Neural cell (in vitro differentiated cells): ENCODE measurements at regions not wholly inside any gene's neighbourhood (a gene's known extent, or its start where the extent isn't known, plus 50 kb on each side); places are given as distances from the start of the nearest gene placed in this dataset.

Experiments
- H2AFZ ChIP-seq: fragments of 200-600, 300-800 bp; sonication (generic), shearing (Covaris generic); 2 replicates; pipeline ENCODE4 v1.6.0; 2014; ENCODE audit warnings: low read depth, mild to moderate bottlenecking, antibody characterized with exemption, low read length, moderate library complexity
- H3F3A ChIP-seq: fragments of 200-600 bp; shearing (Covaris generic); 2 replicates; pipeline ENCODE4 v1.6.1; 2016; ENCODE audit warnings: mild to moderate bottlenecking, moderate library complexity, mixed read lengths, antibody characterized with exemption, low read length; ENCODE audit not compliant: insufficient read depth, poor library complexity, severe bottlenecking
- H3K27ac ChIP-seq: fragments of 200-600, 300-800 bp; sonication (generic), shearing (Covaris generic); 2 replicates; pipeline ENCODE4 v1.5.1; 2014; ENCODE audit warnings: mild to moderate bottlenecking, low read length, moderate library complexity
- H3K27me3 ChIP-seq: fragments of 300-800, 200-600 bp; sonication (generic), shearing (Covaris generic); 2 replicates; pipeline ENCODE4 v1.6.0; 2014; ENCODE audit warnings: mild to moderate bottlenecking, low read depth, low read length, moderate library complexity; ENCODE audit not compliant: insufficient read depth
- H3K36me3 ChIP-seq: fragments of 300-800, 200-600 bp; sonication (generic), shearing (Covaris generic); 2 replicates; pipeline ENCODE4 v1.5.1; 2014; ENCODE audit warnings: mild to moderate bottlenecking, antibody characterized with exemption, low read length, moderate library complexity; ENCODE audit not compliant: insufficient read depth
- H3K4me2 ChIP-seq: fragments of 300-800, 200-600 bp; sonication (generic), shearing (Covaris generic); 2 replicates; pipeline ENCODE4 v1.6.0; 2014; ENCODE audit warnings: mild to moderate bottlenecking, low read length
- H3K4me3 ChIP-seq: fragments of 300-800, 200-600 bp; sonication (generic), shearing (Covaris generic); 2 replicates; pipeline ENCODE4 v1.5.1; 2014; ENCODE audit warnings: mild to moderate bottlenecking, low read length, moderate library complexity
- H3K79me2 ChIP-seq: fragments of 200-600 bp; shearing (Covaris generic); replicated peaks from 2 replicates; pipeline ENCODE4 v1.6.0; 2014; ENCODE audit warnings: mild to moderate bottlenecking, low read length, moderate library complexity; ENCODE audit not compliant: insufficient read depth
- H3K9ac ChIP-seq: fragments of 300-800, 200-600 bp; sonication (generic), shearing (Covaris generic); 2 replicates; pipeline ENCODE4 v1.6.1; 2016; ENCODE audit warnings: mild to moderate bottlenecking, low read length, mixed read lengths
- H3K9me2 ChIP-seq: fragments of 200-600 bp; shearing (Covaris generic); 2 replicates; pipeline ENCODE4 v1.6.1; 2016; ENCODE audit warnings: mild to moderate bottlenecking, low read length, mixed read lengths; ENCODE audit not compliant: insufficient read depth
- H3K9me3 ChIP-seq: fragments of 200-600, 300-800 bp; sonication (generic), shearing (Covaris generic); 2 replicates; pipeline ENCODE4 v1.6.1; 2016; ENCODE audit warnings: mild to moderate bottlenecking, mixed run types, low read length, moderate library complexity, mixed read lengths
- H4K20me1 ChIP-seq: fragments of 200-600 bp; shearing (Covaris generic); 2 replicates; pipeline ENCODE4 v1.6.1; 2016; ENCODE audit warnings: mild to moderate bottlenecking, mixed run types; ENCODE audit not compliant: insufficient read depth
- CTCF ChIP-seq: fragments of 450-650 bp; IDR thresholded peaks from 2 replicates; pipeline ENCODE4 v1.5.1; 2014; ENCODE audit warnings: antibody characterized with exemption, mild to moderate bottlenecking, moderate library complexity; ENCODE audit not compliant: poor library complexity, severe bottlenecking
- EP300 ChIP-seq: fragments of 450-650 bp; conservative IDR thresholded peaks from 2 replicates; pipeline ENCODE4 v1.6.1; 2014; ENCODE audit warnings: antibody characterized with exemption, mild to moderate bottlenecking, moderate library complexity; ENCODE audit not compliant: poor library complexity, severe bottlenecking
- EZH2 ChIP-seq: fragments of 200-600, 300-800 bp; shearing (Covaris generic), sonication (generic); IDR thresholded peaks from 2 replicates; pipeline ENCODE4 v1.6.1; 2014; ENCODE audit warnings: antibody characterized with exemption, low read length, borderline replicate concordance, mild to moderate bottlenecking; ENCODE audit not compliant: insufficient read depth, poor library complexity, severe bottlenecking
- MXI1 ChIP-seq: fragments of 450-650 bp; conservative IDR thresholded peaks from 2 replicates; pipeline ENCODE4 v1.6.1; 2014; ENCODE audit warnings: antibody characterized with exemption, mild to moderate bottlenecking; ENCODE audit not compliant: poor library complexity, severe bottlenecking
- POLR2AphosphoS5 ChIP-seq: IDR thresholded peaks from 2 replicates; pipeline ENCODE4 v1.6.1; 2012
- RAD21 ChIP-seq: fragments of 450-650 bp; conservative IDR thresholded peaks from 2 replicates; pipeline ENCODE4 v1.6.1; 2014; ENCODE audit warnings: antibody characterized with exemption, mild to moderate bottlenecking, moderate library complexity
- REST ChIP-seq: IDR thresholded peaks from 2 replicates; pipeline ENCODE4 v1.6.1; 2012; ENCODE audit warnings: borderline replicate concordance
- SMC3 ChIP-seq: fragments of 450-650 bp; conservative IDR thresholded peaks from 2 replicates; pipeline ENCODE4 v1.6.1; 2014; ENCODE audit warnings: antibody characterized with exemption, mild to moderate bottlenecking, moderate library complexity; ENCODE audit not compliant: poor library complexity
- TAF1 ChIP-seq: IDR thresholded peaks from 2 replicates; pipeline ENCODE4 v1.6.1; 2012; ENCODE audit warnings: low read depth

- Histone ChIP-seq H3K9ac (no peak overlapping the region), H3K36me3 (no peaks in the 10 kb centered on the region), H3K27me3 (no peaks in the 10 kb centered on the region), H3K9me2 (no peaks in the 10 kb centered on the region), H3K9me3 (no peaks in the 10 kb centered on the region), H3K27ac (no peak overlapping the region), H3K4me3 (no peak overlapping the region), H4K20me1 (no peaks in the 10 kb centered on the region), H3F3A (no peaks in the 10 kb centered on the region), H2AFZ (no peak overlapping the region), H3K79me2 (no peaks in the 10 kb centered on the region), H3K4me2 (no peak overlapping the region)
- TF ChIP-seq POLR2AphosphoS5 (no peak), CTCF (no peak), MXI1 (no peak), TAF1 (no peak), EZH2 (no peak), SMC3 (no peak), REST (no peak), RAD21 (no peak), EP300 (no peak)
Observed at GRCh38 chr10:117757086-117757720, 214.7 kb downstream of the EMX2 start.

- H2AFZ ChIP-seq = no peak overlapping the region
- H3K79me2 ChIP-seq = no peaks in the 10 kb centered on the region
- H3K27me3 ChIP-seq = no peaks in the 10 kb centered on the region
- H3K36me3 ChIP-seq = no peaks in the 10 kb centered on the region
- no peak overlapping the region for H3K4me2 ChIP-seq
- H3K9me3 ChIP-seq = no peaks in the 10 kb centered on the region
- no peaks in the 10 kb centered on the region for H3K9me2 ChIP-seq
- no peak overlapping the region for H3K27ac ChIP-seq
- no peak overlapping the region for H3K4me3 ChIP-seq
- TF ChIP-seq POLR2AphosphoS5 (no peak), EP300 (no peak), REST (no peak), MXI1 (no peak), SMC3 (no peak), RAD21 (no peak), EZH2 (no peak), CTCF (no peak), TAF1 (no peak)
- H4K20me1 ChIP-seq = no peaks in the 10 kb centered on the region
- no peaks in the 10 kb centered on the region for H3F3A ChIP-seq
- no peak overlapping the region for H3K9ac ChIP-seq
Observed at GRCh38 chr10:117759266-117759665, 216.7 kb downstream of the EMX2 start.
